ENCODE measurements at regions not wholly inside any gene's neighbourhood (a gene's known extent, or its start where the extent isn't known, plus 50 kb on each side); places are given as distances from the start of the nearest gene placed in this dataset.

GRCh38 chr3:17806876-17807275 lies 64.4 kb upstream of the TBC1D5 start:
- TF ChIP-seq CTCF (IDR thresholded peaks at IDR 0.05): no peak
- DNase-seq (ENCODE audit: low spot score): no peak
- ATAC-seq (ENCODE audit: low FRiP score): no peak

DNA sequence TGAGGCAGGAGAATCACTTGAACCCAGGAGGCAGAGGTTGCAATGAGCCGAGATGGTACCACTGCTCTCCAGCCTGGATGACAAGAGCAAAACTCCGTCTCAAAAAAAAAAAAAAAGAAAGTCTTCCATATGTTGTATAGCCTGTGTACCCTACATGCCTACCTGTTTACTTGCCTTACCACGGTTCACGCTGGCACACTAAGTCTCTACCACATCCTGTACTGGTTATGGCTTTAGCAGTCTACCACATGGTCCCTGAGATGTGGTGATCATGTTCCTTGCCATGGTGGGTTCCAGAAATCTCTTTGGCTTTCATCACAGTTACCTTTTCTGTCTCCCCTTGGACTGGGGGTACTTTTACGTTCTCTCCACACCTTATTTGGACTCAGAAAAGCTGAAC lies 63.8 kb upstream of the TBC1D5 start:
- no peak for ATAC-seq (ENCODE audit: low FRiP score)
- TF ChIP-seq CTCF (IDR thresholded peaks at IDR 0.05): no peak
- DNase-seq (ENCODE audit: low spot score): no peak

GRCh38 chr3:17805461-17805940 lies 63.1 kb upstream of the TBC1D5 start:
- no peak for ATAC-seq (ENCODE audit: low FRiP score)
- DNase-seq (ENCODE audit: low spot score): no peak
- TF ChIP-seq CTCF (IDR thresholded peaks at IDR 0.05): no peak

DNA sequence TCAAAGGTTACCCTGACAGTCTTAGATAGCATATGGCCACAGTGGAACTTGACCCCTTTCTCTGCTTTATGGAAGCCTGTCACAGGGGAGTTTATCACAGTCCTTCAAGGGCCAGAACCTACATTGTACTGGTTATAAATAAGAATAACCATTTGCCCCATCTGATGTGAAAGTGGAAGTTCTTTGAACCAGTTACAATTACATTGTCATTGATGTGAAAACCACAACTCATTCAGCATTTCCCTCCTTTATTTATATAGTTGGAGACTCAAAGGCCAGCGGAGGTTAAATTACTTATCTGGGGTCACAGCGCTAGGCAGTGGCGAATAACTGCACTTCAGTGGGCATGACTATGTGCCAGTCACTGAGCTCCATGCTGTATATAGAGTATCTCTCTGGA lies 60.5 kb upstream of the TBC1D5 start:
- DNase-seq (ENCODE audit: low spot score) (no peak), ATAC-seq (ENCODE audit: low FRiP score) (no peak)
- no peak for TF ChIP-seq CTCF (IDR thresholded peaks at IDR 0.05)

DNA sequence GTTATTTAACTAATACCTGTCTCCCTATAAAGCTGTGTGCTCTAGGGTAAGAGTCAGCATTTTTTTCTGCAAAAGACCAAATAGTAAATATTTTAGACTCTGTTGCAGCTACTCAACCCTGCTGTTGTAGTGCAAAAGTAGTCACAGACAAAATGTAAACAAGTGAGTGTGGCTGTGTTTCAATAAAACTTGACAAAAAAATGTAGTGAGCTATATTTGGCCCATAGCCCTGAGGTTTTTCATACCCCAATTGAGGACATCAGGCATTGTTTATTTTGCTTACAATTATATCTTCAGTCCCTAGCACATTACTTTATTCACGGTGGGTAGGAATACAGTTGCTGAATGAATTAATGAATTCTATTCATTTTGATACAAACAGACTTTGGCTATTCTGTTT lies 58.7 kb upstream of the TBC1D5 start:
- ATAC-seq (ENCODE audit: low FRiP score): no peak
- no peak for DNase-seq (ENCODE audit: low spot score)
- TF ChIP-seq CTCF (IDR thresholded peaks at IDR 0.05): no peak

GRCh38 chr3:17800232-17800631 lies 57.8 kb upstream of the TBC1D5 start:
- no peak for ATAC-seq (ENCODE audit: low FRiP score)
- DNase-seq (ENCODE audit: low spot score): no peak
- no peak for TF ChIP-seq CTCF (IDR thresholded peaks at IDR 0.05)

DNA sequence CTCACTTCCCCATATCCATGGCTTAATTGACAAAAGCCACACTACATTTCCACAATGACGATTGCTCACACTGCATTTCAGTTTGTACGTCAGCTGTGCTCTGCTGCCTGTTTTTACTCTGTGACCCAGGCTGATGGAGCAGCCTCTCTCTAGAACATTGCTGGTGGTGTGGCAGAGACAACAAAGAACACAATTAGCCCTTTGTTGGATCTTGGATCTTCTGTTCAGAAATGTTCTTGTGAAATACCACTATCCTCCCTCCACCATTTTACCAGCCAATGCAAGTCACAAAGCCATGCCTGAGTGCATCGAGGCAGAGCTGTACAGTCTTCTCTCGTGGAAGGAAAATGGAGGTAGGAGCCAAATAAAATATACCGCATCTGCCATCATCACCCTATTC lies 56.9 kb upstream of the TBC1D5 start:
- no peak for TF ChIP-seq CTCF (IDR thresholded peaks at IDR 0.05)
- DNase-seq (ENCODE audit: low spot score) (no peak), ATAC-seq (ENCODE audit: low FRiP score) (no peak)
